ENCODE measurements at regions not wholly inside any gene's neighbourhood (a gene's known extent, or its start where the extent isn't known, plus 50 kb on each side); places are given as distances from the start of the nearest gene placed in this dataset.

DNA sequence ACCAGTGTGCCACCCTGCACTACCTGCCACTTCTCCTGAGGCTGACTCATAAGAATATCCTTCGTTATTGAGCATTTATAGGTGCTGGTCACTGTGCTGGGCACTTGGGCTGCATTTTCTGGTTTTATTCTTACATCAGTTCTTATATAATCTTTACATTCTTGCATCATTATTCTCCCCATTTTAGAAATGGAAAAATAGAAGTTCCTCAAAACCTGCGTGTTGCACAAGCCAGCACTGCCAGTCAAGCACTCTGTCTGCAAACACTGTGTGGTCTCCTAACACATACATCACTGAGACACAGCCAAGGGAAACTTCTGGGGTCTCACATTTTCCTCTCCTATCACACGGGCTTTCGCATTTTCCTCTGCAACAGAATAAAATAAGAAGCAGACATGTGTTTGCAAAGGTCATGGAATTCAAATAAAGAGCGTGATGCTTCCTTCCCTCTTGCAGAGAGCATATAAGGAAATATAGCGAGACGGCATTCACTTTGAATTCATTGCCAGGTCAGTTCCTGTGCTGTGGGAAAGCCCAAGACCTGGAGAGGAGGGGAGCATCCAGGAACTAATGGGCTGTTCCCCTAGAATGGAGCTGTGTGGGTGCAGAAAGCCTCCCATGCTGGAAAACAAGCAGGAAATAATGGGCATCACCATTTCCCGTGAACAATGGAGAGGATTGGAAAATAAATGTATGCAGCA lies 73.9 kb upstream of the SEZ6L start:
- TF ChIP-seq, protein P1, sequence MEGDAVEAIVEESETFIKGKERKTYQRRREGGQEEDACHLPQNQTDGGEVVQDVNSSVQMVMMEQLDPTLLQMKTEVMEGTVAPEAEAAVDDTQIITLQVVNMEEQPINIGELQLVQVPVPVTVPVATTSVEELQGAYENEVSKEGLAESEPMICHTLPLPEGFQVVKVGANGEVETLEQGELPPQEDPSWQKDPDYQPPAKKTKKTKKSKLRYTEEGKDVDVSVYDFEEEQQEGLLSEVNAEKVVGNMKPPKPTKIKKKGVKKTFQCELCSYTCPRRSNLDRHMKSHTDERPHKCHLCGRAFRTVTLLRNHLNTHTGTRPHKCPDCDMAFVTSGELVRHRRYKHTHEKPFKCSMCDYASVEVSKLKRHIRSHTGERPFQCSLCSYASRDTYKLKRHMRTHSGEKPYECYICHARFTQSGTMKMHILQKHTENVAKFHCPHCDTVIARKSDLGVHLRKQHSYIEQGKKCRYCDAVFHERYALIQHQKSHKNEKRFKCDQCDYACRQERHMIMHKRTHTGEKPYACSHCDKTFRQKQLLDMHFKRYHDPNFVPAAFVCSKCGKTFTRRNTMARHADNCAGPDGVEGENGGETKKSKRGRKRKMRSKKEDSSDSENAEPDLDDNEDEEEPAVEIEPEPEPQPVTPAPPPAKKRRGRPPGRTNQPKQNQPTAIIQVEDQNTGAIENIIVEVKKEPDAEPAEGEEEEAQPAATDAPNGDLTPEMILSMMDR (conservative IDR thresholded peaks at IDR 0.05; ENCODE audit: low read length) = no peak
- TF ChIP-seq EZH2phosphoT487 (IDR thresholded peaks at IDR 0.05; ENCODE audit: borderline replicate concordance) = no peak

All from Loucy (cell line).